CD1c-positive myeloid dendritic cell (primary cell): ENCODE measurements at regions not wholly inside any gene's neighbourhood (a gene's known extent, or its start where the extent isn't known, plus 50 kb on each side); places are given as distances from the start of the nearest gene placed in this dataset.
"Not testable (repeated sequence)": the region's sequence is repeated elsewhere in the genome, so short reads cannot be mapped to it uniquely, and the experiment has no call there.

Experiments used
- DNase-seq: peaks from one replicate; pipeline ENCODE4 v3.0.0-alpha.2; 2016; ENCODE audit errors: extremely low spot score

DNA sequence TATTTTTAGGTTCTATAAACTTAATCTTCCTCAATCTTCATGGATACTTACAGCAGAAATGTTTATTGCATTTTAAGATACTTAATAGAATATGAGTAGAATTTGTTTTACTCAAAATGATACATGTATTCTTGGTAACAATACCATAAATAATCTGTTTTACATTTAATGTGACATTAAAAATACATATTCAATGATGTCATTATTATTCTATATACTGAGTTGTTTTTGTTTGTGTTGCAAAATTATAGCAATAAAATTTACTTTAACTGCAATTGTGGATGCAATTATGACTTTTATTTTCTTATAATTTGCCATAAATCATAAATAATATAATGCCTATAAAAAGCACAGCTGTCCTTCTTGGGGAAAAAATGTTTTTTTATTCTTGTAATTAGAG lies 275.9 kb upstream of the CCNG1 start:
- no peak for DNase-seq

DNA sequence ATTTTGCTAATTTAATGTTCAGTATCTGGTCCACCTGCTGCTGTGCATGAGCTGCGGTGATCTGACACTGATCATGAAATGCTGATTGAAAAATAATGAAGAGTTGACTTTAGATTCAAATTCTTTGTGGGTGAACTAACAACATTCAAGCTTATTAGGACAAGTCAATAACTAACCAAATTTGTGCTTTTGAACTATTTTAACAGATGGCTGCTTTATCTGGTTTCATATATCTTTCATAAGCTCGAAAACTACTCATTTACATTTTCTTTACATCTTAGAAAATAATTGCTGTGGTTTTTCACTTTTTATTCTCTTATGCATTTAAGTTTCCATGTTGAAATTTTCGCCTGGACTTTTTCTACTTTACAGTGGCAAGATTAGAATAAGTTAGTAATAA lies 274.8 kb upstream of the CCNG1 start:
- no peak for DNase-seq

DNA sequence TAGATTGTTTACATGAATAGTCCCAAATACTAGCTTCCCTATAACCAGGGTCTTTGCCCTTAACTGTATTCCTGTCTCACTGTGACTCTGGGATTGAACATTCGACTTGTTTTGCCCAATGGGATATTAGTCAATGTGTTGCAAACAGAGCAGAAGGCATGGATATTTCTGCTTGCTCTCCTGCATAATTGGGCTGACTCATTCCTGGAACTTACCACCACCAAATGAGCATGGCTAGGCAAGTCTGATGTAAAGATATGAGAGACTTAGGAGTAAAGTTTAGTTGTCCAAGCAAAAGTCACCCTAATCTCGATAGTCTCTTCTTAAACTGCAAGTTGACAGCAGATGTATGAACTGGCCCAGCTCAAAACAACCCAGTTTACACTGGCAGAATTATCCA lies 273.5 kb upstream of the CCNG1 start:
- no peak for DNase-seq

DNA sequence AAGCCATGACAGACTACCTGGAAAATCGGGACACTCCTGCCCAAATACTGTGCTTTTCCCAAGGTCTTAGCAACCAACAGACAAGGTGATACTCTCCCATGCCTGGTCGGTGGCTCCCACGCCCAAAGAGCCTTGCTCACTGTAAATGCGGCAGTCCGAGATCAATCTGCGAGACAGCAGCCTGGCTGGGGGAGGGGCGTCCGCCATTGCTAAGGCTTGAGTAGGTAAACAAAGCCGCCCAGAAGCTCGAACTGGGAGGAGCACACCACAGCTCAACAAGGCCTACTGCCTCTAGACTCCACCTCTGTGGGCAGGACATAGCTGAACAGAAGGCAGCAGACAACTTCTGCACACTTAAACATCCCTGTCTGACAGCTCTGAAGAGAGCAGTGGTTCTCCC lies 272.1 kb upstream of the CCNG1 start:
- DNase-seq: no peak

DNA sequence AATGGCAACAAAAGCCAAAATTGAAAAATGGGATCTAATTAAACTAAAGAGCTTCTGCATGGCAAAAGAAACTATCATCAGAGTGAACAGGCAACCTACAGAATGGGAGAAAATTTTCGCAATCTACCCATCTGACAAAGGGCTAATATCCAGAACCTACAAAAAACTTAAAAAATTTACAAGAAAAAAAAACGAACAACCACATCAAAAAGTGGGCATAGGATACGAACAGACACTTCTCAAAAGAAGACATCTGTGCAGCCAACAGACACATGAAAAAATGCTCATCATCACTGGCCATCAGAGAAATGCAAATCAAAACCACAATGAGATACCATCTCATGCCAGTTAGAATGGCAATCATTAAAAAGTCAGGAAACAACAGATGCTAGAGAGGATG lies 267.2 kb upstream of the CCNG1 start:
- DNase-seq: not testable (repeated sequence)

DNA sequence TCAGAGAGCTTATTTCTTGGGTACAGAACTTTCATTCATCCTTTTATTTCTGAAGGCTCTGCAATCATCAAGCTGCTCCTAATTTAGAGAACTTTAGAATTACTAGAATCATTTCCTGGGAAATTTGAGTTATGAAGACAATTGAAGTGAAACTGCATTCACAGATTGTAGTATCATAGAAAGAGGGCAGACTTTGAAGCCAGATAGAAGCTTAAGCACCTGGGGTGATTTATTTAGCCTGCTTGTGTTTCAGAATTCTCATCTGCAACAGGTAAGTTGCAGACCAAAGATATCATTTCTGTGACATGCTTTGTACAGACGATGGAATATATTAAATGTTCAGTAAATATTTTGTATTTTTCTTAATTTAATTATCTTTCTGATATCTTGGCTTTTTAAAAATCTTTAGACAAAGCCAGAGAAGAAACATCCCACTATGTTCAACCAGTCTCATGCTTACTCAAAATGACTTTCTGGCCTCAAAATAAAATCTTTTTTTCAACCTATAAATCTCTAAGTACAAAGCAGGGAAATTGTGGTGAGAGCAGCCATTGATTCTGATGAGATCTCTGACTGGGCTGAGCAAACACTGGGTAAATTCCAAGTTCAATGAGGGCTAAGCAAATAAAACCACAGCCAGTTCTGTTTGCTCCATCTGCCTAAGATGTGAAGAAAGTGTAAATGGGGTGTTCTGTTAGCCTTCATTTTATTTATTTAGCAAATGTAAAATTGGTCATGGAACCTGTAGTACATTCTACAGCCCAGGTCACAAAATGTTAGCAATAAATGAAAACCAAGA lies 264.7 kb upstream of the CCNG1 start:
- no peak for DNase-seq

DNA sequence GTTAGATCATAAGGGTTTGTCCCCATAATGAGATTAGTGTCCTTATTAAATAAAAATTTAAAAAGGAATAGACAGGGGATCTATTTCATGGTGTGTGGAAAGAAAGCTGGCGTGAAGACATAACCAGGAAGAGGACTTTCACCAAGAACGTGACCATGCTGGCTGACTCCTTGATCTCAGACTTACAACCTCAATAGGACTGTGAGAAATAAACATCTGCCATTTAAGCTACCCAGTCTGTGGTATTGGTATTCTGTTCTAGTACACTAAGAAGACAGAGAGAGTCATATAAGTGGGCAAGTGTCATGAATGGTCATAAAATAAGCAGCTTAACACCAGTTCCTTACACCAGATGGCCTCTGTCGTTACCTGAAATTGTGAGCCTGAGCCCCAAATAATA lies 259.4 kb upstream of the CCNG1 start:
- no peak for DNase-seq

DNA sequence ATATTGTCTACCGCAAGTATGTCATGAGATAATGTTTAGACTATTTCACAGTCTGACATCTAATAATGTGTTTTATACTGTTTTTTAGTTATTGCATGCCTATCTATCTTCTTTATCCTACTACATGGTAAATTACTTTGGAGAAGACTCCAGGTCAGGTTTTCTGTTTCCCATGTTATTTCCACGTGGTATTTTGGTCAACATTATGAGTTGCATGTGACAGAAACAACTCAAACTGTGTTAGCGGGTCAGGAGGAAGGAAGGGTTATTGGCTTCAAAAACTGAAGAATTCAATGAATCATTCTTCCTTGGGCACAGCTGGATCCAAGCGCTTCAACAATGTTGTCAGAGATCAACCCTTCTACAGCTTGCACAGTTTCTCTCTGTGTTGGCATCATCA lies 252.1 kb upstream of the CCNG1 start:
- no peak for DNase-seq

DNA sequence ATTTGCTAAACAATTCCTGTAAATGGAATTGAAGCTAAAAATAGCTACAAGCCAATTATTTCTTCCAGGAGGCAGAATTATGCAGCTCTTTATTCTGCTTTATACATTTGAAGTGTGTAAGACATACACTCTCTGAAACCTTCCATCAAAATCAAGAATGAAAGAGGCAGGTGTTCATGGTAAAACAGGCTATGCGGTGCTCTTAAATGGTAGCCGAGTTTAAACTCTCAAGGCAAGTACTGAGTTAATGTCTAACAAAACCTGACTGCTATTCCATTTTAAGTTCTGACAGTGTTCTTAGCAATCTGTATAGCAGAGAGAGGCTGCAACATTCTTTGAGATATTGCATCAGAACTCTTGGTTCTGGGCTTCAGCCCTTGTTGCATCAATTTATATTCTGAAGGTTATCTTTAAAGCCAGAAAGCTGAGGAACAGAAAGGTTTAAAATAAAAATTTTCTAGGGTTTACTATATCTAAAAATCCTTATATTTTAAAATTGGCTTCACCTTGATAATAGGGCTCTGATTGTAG lies 248.3 kb upstream of the CCNG1 start:
- no peak for DNase-seq

DNA sequence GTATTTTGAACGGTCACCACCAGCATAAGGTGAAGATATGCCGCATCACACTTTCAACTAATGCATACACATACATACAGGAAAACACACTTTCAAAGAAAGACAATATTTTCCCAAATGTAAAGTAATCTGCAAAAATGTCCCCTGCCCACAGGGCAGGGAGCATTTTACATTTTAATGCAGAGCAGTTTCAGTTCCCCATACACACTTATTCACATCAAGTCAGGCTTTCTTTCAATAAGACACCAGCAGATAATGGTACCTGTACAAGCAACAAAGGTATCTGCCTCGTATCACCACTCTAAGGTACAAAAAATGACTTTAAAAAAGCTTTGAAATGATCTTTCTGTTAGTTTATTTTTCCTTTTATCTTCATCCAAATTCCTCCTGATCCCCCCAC lies 247.1 kb upstream of the CCNG1 start:
- no peak for DNase-seq

DNA sequence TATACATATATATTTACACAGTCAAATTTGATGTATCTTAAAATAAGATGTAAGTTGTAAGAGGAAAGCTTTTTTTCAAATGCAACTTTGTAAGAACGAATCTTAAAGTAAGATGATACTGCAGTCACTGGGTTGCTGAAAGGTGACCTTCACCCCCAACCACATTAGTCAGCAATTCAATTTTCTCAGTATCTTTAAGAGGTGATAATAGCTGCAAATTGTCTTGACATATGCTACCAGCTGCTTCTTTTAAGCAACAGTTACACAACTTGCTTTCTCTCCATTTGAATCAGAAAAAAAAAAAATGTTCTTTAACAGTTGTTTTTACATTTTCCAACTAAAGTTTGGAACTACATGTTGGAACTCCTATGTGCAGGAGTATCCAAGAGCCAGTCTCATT lies 246.6 kb upstream of the CCNG1 start:
- no peak for DNase-seq

DNA sequence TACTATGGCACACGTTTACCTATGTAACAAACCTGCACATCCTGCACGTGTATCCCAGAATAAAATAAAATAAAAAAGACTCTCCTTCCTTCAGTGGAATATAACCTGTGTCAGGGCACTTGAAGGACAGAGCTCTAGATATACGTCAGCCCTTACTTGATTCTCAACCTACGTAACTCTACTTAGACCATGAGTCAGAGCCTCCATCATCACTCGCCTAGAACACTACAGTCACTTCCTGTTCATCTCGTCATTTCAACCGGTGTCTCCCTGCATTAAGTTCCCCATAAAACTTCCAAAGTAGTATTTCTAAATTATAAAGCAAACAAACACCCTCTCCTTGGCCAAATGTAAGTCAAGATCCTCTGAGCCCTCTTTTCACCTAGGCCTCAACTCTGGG lies 243.5 kb upstream of the CCNG1 start:
- DNase-seq: no peak

DNA sequence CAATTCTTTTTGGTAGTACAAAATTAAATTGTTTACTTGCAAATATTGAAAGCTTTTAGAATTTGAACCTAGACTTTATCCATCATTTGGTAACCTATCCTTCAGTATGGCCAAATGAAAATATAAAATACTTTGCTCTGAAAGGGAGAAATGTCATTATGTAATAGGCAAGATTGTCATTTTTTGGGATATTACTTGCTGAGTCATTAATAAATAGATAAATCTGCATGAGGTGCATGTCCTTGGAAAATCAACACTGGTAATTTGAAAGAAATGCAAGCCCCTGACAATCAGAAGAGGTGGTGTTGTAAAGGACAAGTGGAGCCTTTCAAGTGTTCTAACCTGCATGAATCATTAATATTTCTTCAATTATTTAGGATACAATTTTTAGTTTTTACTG lies 231.8 kb upstream of the CCNG1 start:
- DNase-seq: no peak

DNA sequence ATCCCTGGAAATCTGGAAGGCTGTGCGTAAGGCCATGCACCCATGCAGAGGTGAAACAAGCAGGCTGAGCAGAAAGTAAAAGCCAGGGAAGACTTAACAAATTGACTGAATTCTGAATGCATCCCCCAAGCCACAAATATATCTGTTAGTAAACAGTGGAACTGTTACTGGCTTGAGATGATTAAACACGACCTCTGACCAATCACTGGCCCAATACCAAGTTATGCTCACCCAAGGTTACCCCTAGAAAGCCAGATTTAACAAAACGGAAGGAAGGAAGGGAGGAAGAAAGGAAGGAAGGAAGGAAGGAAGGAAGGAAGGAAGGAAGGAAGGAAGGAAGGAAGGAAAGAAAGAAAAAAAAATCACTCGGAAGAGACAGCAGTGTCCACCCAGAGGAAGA lies 215.8 kb upstream of the CCNG1 start:
- no peak for DNase-seq

DNA sequence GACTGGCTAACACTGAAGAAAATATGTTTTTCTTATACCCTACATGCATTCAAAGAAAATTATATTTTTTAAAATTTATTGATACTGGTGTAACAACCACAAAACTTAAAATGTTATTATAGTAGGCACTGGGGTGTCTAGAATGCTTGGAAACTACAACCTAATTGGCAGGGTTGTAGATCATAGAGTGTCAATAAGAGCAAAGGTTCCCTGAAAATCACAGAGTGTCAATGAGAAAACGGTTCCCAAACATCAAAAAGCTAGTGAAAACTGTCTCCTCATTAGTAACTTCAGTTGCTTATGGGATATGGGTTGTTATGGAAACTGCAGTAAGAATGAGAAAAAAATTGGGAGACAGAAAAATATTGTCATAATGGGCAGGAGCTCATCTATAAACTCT lies 214.4 kb upstream of the CCNG1 start:
- no peak for DNase-seq

DNA sequence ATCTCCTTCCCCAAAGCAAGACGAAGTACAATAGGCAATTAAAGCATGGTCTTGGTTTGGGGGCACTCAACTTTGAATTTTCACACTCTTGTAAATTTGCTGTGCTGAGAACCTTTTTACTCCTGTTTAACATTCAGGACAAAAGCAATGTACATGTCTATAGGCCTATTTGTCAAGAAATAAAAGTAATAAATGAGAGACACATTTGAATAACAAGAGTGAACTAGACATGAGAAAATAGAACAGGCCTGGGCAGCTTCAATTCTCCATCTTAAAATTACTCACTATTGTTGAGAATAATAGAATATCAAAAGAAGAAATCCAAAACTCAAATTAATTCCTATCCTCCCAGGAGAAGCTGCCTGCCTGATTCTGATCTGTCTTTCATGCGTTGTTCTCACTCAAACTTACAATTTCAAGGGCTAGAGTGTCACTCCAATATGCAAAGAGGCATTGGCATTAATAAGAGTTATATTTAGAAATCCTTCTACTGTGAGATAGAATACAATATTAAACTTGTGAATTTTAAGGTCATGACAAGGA lies 192.9 kb upstream of the CCNG1 start:
- no peak for DNase-seq

DNA sequence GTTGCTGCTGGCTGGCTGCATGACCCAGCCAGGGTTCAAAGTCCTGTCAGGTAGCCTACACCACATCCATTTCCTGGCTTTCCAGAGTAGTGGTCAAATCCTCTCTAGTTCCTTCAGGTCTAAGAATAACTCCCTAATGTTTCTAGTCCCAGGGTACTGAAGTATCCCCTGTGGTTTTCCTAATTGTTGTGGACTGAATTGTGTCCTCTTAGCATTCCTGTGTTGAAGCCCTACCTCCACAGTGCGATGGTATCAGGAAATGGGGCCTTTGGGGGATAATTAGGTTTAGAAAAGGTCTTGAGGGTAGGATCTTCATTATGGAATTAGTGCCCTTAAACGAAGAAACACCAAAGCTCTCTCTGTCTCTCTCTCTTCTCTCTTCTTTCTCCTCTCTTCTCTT lies 191.8 kb upstream of the CCNG1 start:
- DNase-seq: no peak

DNA sequence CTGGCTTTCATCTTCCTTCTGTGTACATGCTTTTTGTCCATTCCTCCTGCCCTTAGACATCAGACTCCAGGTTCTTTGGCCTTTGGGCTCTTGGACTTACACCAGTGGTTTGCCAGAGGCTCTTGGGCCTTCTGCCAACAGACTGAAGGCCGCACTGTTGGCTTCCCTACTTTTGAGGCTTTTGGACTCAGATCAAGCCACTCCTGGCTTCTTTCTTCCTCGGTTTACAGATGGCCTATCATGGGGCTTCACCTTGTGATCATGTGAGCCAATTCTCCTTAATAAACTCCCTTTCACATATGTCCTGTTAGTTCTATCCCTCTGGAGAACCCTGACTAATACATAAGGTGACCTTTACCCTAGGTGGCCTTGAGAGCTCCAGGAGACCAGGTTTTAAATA lies 189.1 kb upstream of the CCNG1 start:
- no peak for DNase-seq

DNA sequence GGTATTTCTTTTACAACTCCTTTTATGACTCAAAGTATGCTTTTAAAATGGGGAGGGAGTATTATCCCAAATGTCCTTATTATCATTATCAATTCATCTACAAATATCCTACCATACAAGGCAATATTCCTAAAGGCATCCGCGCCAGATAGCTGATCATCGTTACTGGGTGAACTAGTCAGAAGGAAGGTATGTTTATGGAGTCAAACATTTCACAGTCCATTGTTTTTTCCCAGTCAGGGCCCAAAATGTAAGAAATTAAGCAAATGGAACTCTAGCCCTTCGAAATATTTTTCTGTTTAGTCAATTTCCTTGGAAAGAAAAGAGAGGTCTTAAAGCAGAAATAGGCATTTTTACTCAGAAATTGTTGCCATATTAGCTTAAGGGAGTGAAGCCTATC lies 188.5 kb upstream of the CCNG1 start:
- DNase-seq: no peak

DNA sequence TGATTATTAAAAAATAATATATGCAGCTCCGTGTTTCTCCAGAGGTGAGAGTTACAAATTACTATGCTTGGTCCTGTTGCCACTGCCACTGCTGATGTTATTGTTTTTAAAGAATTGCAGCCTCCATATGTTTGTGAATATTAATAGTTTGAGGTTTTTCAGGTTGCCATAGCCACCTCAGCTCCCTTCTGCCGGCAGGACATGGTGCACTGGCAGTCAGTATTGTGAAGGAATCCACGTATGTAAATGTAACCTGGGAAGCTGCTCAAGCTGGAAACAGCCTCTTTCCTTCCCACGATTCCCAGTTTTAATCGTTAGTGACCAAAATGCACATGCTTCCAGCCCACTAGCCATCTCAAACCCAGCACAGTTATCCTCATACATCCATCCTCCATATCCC lies 184.4 kb upstream of the CCNG1 start:
- DNase-seq: no peak

DNA sequence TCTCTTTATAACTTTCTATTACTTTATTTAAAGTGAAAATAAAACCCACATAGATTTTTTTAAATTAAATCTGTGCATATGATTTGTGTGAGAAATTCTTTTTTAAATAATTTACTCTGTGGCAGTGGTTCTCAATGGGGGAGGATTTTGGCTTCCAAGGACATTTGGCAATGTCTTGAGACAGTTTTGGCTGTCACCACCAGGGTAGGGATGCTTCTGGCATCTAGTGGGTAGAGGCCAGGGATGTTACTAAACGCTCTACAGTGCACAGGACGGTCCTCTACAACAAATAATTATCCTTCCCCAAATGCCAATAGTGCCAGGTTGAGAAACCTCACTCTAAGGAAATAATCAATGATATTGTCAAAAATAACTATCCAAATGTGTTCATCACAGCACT lies 177.9 kb upstream of the CCNG1 start:
- DNase-seq: no peak

DNA sequence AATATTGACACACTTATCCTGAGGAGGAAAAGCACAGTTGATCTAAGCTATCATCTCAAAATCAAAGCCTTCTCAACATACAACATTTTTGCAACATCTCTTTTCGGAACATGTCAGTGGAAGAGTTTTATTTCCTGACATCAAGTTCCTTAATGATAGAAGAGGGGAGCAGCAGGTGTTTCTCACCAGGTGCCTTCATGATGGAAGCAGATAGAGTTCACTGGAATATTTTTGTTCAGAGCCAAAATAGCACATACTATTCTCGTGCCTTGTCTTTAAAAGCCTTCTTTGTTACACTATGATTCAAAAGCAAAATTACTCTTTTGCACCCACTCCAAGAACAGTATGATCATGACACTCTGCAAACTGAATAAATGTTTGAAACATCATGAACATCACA lies 176.9 kb upstream of the CCNG1 start:
- no peak for DNase-seq

DNA sequence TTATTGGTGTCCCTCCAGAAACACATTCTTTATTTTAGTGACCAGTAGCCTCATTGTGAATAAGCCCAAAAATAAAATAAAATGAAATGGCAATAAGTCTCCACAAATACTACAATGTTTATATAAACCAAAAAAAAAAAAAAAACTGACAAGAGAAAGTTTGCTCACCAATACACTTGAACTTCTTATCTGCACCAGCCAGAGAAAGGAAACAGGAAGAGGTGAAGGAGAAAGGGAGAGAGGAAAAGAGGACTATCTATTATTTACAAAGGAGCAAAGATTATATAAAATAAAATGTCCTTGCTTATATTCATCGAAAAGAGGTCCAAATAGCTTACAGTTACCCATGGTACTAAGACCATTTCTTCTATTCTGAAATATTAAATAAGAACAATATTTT lies 176.4 kb upstream of the CCNG1 start:
- DNase-seq: no peak
